ENCODE measurements at regions not wholly inside any gene's neighbourhood (a gene's known extent, or its start where the extent isn't known, plus 50 kb on each side); places are given as distances from the start of the nearest gene placed in this dataset.

- DNase-seq (ENCODE audit: extremely low spot score, unreplicated experiment) = no peak
These were observed 81.9 kb upstream of the CTNNB1 start for GRCh38 chr3:41117398-41117870.

GRCh38 chr3:41118461-41119390 lies 80.6 kb upstream of the CTNNB1 start:
- H3K4me3 Mint-ChIP-seq = no peak overlapping the region
- no peaks in the 10 kb centered on the region for H3K27me3 Mint-ChIP-seq
- no peak overlapping the region for H3K27ac Mint-ChIP-seq
- H3K9me3 Mint-ChIP-seq = no peaks in the 10 kb centered on the region
- no peak for DNase-seq (ENCODE audit: extremely low spot score, unreplicated experiment)
- H3K4me1 Mint-ChIP-seq (ENCODE audit: unreplicated experiment) = no peaks in the 10 kb centered on the region
- H3K36me3 Mint-ChIP-seq = no peaks in the 10 kb centered on the region
- TF ChIP-seq CTCF (conservative IDR thresholded peaks at IDR 0.05) = no peak

More at GRCh38 chr3:41117398-41117870, 81.9 kb upstream of the CTNNB1 start:
- no peak overlapping the region for H3K4me3 Mint-ChIP-seq
- no peaks in the 10 kb centered on the region for H3K4me1 Mint-ChIP-seq (ENCODE audit: unreplicated experiment)
- no peaks in the 10 kb centered on the region for H3K9me3 Mint-ChIP-seq
- H3K27me3 Mint-ChIP-seq = no peaks in the 10 kb centered on the region
- H3K27ac Mint-ChIP-seq = no peak overlapping the region
- TF ChIP-seq CTCF (conservative IDR thresholded peaks at IDR 0.05) = no peak
- no peaks in the 10 kb centered on the region for H3K36me3 Mint-ChIP-seq

- no peak for TF ChIP-seq CTCF (conservative IDR thresholded peaks at IDR 0.05)
- H3K36me3 Mint-ChIP-seq = no peaks in the 10 kb centered on the region
- H3K4me1 Mint-ChIP-seq (ENCODE audit: unreplicated experiment) = no peaks in the 10 kb centered on the region
- peaks cover 5% of the 10 kb centered on the region for H3K9me3 Mint-ChIP-seq
- no peak overlapping the region for H3K27ac Mint-ChIP-seq
- no peaks in the 10 kb centered on the region for H3K27me3 Mint-ChIP-seq
- no peak overlapping the region for H3K4me3 Mint-ChIP-seq
- no peak for DNase-seq (ENCODE audit: extremely low spot score, unreplicated experiment)
These were observed 78.8 kb upstream of the CTNNB1 start for GRCh38 chr3:41120460-41120859.

GRCh38 chr3:41125258-41125657 lies 74.0 kb upstream of the CTNNB1 start:
- no peak for DNase-seq (ENCODE audit: extremely low spot score, unreplicated experiment)
- TF ChIP-seq CTCF (conservative IDR thresholded peaks at IDR 0.05) = no peak
- peaks cover 6% of the 10 kb centered on the region for H3K36me3 Mint-ChIP-seq
- H3K27me3 Mint-ChIP-seq = no peaks in the 10 kb centered on the region
- H3K9me3 Mint-ChIP-seq = peaks cover 26% of the 10 kb centered on the region
- H3K27ac Mint-ChIP-seq = no peak overlapping the region
- H3K4me1 Mint-ChIP-seq (ENCODE audit: unreplicated experiment) = no peaks in the 10 kb centered on the region
- no peak overlapping the region for H3K4me3 Mint-ChIP-seq

GRCh38 chr3:41126472-41126871 lies 72.8 kb upstream of the CTNNB1 start:
- Mint-ChIP-seq H3K4me3 (no peak overlapping the region), H3K9me3 (peaks cover 29% of the 10 kb centered on the region), H3K27me3 (no peaks in the 10 kb centered on the region), H3K4me1 (ENCODE audit: unreplicated experiment) (no peaks in the 10 kb centered on the region), H3K36me3 (peaks cover 6% of the 10 kb centered on the region), H3K27ac (no peak overlapping the region)
- no peak for TF ChIP-seq CTCF (conservative IDR thresholded peaks at IDR 0.05)
- no peak for DNase-seq (ENCODE audit: extremely low spot score, unreplicated experiment)

Data from type B pancreatic cell (in vitro differentiated cells).